NOMO-1 treated with DMSO at 0.1 percent for 48 hours (cell line): ENCODE measurements at regions not wholly inside any gene's neighbourhood (a gene's known extent, or its start where the extent isn't known, plus 50 kb on each side); places are given as distances from the start of the nearest gene placed in this dataset.
"Not testable (repeated sequence)": the region's sequence is repeated elsewhere in the genome, so short reads cannot be mapped to it uniquely, and the experiment has no call there.

Experiments
- DNase-seq: peaks from one replicate; lab custom pipeline; 2025; ENCODE audit not compliant: unreplicated experiment; lab: John Stamatoyannopoulos, UW

DNA sequence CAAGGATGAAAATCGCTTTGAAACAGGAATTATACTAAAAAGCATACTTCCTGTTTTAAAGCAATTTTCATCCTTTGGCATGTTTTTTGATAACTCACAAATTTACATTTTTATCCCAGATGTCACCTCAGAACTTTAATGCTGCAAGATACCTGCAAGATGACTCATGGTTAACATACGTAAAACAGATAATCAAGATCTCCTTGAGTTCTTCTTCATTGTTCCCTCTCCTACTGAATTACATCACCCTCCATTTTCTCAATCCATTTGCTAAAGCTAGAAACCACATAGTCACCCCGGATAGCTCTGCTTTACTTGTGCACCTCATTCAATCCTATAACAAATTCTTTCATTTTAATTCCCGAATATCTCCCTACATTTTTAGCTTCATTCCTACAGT, 1114.2 kb downstream of the PLA2G4A start:
- DNase-seq, result no peak

- no peak for DNase-seq
Observed at GRCh38 chr1:187943606-187944403, 1115.1 kb downstream of the PLA2G4A start.

DNA sequence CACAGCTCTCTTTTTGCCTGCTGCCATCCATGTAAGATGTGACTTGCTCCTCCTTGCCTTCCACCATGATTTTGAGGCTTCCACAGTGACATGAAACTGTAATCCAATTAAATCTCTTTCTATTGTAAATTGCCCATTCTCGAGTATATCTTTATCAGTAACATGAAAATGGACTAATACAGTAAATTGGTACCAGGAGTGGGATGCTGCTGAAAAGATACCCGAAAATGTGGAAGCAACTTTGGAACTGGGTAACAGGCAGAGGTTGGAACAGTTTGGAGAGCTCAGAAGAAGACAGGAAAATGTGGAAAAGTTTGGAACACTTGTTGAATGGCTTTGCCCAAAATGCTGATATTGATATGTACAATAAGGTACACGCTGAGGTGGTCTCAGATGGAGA, 1117.9 kb downstream of the PLA2G4A start:
- not testable (repeated sequence) for DNase-seq

GRCh38 chr1:187947359-187947758, 1118.6 kb downstream of the PLA2G4A start:
- no peak for DNase-seq

GRCh38 chr1:187948170-187948794, 1119.5 kb downstream of the PLA2G4A start:
- no peak for DNase-seq

DNA sequence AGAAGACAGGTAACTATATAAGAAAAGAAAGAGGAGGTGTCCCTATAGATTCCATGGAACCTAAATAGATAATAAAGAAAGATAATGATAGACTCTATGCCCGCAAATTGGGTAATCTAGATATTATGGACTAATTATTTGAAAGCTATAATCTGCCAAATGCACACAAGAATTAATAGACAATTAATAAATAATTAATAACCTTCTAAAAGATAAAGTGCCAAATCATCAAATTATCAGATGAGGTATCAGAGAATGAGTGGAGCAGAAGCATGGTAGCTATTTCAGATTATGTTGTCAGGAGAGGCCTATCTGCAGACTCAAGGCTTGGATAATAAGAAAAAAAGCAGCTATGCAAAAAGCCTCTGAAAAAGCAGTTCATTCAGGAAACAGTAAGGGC, 1120.8 kb downstream of the PLA2G4A start:
- DNase-seq, result no peak

DNA sequence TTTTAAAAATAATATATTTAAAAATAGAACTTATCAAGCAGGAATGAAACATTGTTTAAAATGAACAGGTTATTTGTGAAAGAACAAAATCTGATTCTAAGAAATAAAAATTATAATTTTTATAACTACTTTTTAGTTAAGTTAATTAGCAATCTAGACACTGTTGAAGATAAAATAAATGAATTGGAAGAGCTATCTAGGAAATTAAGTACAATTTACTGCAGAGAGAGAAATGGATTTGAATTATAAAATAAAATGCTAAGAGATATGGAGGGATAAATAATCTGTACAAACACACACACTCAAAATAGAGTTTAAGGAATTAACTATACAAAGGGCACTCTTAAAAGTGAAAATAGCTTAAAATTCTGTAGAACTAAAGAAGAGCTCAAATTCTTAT, 1123.1 kb downstream of the PLA2G4A start:
- no peak for DNase-seq

- no peak for DNase-seq
Observed at GRCh38 chr1:187952446-187952845, 1123.7 kb downstream of the PLA2G4A start.

- DNase-seq, result no peak
Observed at GRCh38 chr1:187956975-187957374, 1128.2 kb downstream of the PLA2G4A start.

DNA sequence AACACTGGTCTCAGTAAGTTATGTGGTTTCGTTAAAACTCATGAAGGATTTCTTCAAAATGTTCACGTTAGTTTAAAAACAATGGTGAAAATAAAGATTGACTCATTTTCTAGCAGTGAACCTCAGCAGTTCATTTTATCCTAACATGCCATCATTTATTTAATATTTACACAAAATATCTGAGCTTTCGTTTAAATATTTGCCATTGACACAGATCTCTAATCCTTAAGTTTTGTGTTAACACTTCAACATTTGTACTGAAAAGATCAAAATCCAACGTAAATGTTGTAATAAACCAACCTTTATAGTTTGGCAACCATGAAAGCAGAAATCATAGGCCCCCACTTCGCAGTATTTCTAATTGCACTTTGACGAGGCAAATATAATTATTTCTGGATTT, 1129.5 kb downstream of the PLA2G4A start:
- DNase-seq, result no peak

DNA sequence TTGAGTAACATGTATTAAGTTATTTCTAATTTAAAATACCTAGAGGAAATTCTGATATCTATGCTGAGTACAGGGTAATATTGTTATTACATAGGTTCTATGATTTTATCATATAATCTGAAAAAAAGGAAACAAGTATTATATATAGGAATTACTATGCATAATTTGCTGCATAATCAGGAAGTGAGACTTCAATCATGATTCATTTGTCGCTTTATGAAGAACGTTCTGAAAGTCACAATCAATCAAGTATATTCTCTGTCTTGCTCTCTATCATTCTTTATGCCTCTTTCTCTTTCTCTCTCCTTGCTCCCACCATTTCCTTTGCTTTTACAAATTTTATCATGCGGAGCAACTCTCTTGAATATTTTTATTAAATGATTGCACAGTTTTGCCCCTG, 1130.3 kb downstream of the PLA2G4A start:
- no peak for DNase-seq

DNA sequence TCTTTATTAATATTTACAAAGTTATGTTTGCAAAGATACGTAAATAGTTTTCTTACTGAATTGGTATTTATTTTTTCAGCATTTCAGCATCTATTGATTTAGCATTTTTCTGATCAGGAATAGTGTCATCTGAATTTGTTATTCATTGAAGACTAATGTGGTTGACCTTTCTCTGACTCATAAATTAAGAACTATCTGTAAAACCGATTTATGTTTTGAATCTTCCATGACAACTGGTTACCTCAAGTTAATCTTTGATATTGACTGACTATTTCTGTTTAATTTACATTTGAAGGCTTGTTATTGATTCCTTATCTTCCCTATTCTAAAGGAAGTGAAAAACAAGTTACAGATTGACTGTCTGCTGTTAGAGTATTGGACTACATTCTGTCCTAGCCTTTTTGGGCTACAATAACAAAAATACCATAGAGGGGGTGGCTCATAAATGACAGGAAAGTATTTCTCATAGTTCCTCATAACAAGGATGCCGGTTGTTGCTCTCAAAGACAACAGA, 1131.4 kb downstream of the PLA2G4A start:
- DNase-seq, result no peak

DNA sequence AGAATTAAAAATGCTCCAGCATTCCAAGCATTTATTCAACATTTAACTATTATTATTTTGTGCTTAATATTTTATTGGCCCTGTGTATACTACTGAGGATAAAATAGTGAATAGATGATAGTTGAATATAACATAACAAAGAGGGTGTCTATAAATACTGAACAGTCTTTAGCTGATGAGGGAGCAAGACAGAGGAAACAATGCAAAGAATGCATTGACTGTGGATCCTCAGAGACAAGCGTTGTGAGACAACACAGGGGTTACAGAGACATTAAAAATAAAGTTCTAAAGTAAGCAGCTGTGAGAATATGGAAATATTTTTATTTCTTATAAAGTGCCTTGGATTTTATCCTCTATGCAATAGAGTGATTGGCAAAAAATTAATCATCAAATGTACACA, 1133.1 kb downstream of the PLA2G4A start:
- no peak for DNase-seq

GRCh38 chr1:187971851-187972250, 1143.1 kb downstream of the PLA2G4A start:
- no peak for DNase-seq

DNA sequence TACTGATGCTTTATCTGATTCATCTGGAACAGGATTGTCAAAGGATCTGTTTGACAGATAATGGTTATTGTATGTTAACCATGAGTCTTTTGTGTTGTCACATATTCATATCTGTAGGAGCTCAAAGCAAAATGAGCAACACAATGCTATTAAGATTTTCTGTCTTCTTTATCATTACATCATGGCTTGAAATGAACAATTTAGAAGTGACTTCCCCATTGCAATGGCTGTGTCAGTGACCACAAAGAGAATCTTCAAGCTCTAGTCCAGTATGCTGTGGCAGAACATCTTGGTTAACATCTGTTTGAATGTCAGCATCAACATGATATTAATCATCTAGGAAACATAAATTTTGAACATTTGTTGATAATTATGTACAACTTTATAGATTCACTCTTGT, 1148.5 kb downstream of the PLA2G4A start:
- DNase-seq, result no peak

DNA sequence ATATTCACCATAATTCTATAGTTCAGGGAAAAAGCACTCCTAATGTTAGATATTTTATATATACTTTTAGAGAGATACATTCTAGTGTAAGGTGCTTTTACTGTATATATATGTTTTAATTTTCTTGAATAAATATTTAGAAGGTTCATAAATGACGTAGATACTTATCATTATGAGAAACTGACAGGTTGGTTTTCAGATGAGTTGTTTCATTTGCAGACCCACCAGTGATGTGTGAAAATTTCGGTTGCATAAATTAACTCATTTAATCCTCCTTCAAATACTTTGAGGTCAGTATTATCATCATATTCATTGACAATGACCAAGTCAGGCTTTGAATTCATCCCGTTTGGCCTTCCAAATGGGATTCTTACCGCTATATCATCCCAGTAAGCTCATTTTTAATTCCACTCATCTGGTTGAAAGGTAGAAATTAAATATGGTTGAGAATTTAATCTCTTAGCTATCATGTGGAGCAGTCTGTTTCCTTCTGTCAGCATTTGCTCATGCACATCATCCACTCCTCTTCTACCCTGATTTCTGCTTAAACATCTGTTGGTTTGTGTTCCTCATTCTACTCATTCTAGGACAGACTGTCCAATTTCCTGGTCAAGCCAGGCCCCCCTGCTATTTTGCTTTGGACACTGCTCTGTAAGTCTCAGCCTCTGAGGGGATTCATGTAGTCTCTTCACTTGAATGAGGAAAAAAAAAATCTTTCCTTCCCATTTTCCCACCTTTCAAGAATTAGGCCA, 1156.6 kb downstream of the PLA2G4A start:
- DNase-seq, result no peak

GRCh38 chr1:187985897-187986654, 1157.3 kb downstream of the PLA2G4A start:
- no peak for DNase-seq

DNA sequence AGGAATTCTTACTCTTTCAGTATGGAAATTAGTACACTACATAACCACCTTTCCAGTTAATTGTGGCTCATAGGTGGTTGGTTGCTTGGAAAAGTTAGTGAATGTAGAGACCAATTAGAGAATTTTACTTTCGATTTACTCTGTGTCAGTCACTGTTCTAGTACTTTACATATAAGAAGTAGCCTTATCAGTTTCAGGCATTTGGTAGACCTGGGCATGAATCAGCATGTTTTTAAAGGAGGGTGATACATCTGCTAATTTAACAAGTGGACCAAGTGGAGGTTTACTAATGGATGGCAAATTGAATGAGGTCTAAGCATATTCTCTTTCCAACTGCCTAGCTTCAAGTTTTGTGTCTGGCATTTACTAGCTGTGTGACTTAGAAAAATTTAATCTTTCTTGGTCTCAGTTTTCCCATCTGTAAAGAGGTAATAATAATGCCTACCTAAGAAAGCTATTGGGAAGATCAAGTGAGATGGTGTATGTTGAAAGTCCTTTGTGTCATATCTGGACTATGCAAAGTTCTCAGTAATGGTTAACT, 1158.6 kb downstream of the PLA2G4A start:
- no peak for DNase-seq

- no peak for DNase-seq
Observed at GRCh38 chr1:187991944-187992343, 1163.2 kb downstream of the PLA2G4A start.

- DNase-seq, result no peak
Observed at GRCh38 chr1:187996780-187997179, 1168.0 kb downstream of the PLA2G4A start.

DNA sequence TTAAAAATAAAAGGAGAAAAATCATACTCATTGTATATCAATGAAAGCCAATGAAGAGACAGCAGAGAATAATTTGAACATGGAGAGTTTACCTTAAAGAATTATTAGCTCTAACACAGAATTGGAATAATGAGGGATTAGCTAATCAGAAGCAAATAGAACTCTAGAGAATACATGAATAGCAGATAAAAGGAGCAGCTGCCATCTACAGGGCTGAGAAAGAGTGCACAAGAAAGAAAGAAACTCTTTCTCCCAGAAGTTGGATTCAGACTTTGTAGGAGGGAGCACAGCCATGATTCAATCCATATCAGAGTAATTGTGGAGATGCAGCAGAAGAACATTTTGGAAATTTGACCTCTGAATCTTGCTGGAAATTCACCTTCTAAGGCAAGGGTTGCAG, 1171.2 kb downstream of the PLA2G4A start:
- no peak for DNase-seq
